ENCODE measurements at regions not wholly inside any gene's neighbourhood (a gene's known extent, or its start where the extent isn't known, plus 50 kb on each side); places are given as distances from the start of the nearest gene placed in this dataset.

- no peaks in the 10 kb centered on the region for H3K27me3 ChIP-seq (ENCODE audit: control insufficient read depth, extremely low read depth, insufficient read depth, low read length)
- FAIRE-seq (no peak), DNase-seq (ENCODE audit: low read depth, low spot score) (no peak)
- no peak for TF ChIP-seq EZH2 (IDR thresholded peaks at IDR 0.05; ENCODE audit: low read length)
- TF ChIP-seq CTCF (optimal IDR thresholded peaks at IDR 0.05 in 1 of 3, IDR thresholded peaks at IDR 0.05 in 1 of 3, conservative IDR thresholded peaks at IDR 0.05 in 1 of 3; ENCODE audit: extremely low read depth in 1 of 3, insufficient read depth in 2 of 3, low read length in 3 of 3) = no peak
- no peaks in the 10 kb centered on the region for H3K9me3 ChIP-seq (ENCODE audit: control insufficient read depth, low read depth, low read length)
- H3K9me1 ChIP-seq (ENCODE audit: control insufficient read depth, extremely low read depth, insufficient read depth, low read length) = no peaks in the 10 kb centered on the region
- no peak overlapping the region for H3K27ac ChIP-seq (ENCODE audit: control insufficient read depth, insufficient read depth, low read length)
- no peak overlapping the region for H3K9ac ChIP-seq (ENCODE audit: control insufficient read depth, extremely low read depth, insufficient read depth, low read length)
- H3K4me1 ChIP-seq (ENCODE audit: control insufficient read depth, extremely low read depth, insufficient read depth, low read length) = no peaks in the 10 kb centered on the region
- no peak overlapping the region for H2AFZ ChIP-seq (ENCODE audit: control insufficient read depth, low read length)
- H3K79me2 ChIP-seq (ENCODE audit: control insufficient read depth, insufficient read depth, low read length) = no peaks in the 10 kb centered on the region
- no peaks in the 10 kb centered on the region for H4K20me1 ChIP-seq (ENCODE audit: control insufficient read depth, extremely low read depth, insufficient read depth, low read length)
- dilution Hi-C loops (cut with MboI; ENCODE audit: extremely low pct_ligation_motif_present, low sequenced_read_pairs) = no loop called here
- no peak overlapping the region for H3K4me3 ChIP-seq (ENCODE audit: control insufficient read depth in 2 of 3, extremely low read depth in 1 of 3, insufficient read depth in 2 of 3, low read depth in 1 of 3, low read length in 3 of 3)
- no peaks in the 10 kb centered on the region for H3K36me3 ChIP-seq (ENCODE audit: control insufficient read depth in 2 of 2, extremely low read depth in 1 of 2, insufficient read depth in 2 of 2, low read length in 2 of 2)
- H3K4me2 ChIP-seq (ENCODE audit: control insufficient read depth, extremely low read depth, insufficient read depth, low read depth, low read length) = no peak overlapping the region
Observed at GRCh38 chr3:176088962-176089383, 1108.3 kb downstream of the TBL1XR1 start.

- Histone ChIP-seq H4K20me1 (ENCODE audit: control insufficient read depth, extremely low read depth, insufficient read depth, low read length) (no peaks in the 10 kb centered on the region), H3K9ac (ENCODE audit: control insufficient read depth, extremely low read depth, insufficient read depth, low read length) (no peak overlapping the region), H3K79me2 (ENCODE audit: control insufficient read depth, insufficient read depth, low read length) (no peaks in the 10 kb centered on the region), H3K27ac (ENCODE audit: control insufficient read depth, insufficient read depth, low read length) (no peak overlapping the region), H3K4me1 (ENCODE audit: control insufficient read depth, extremely low read depth, insufficient read depth, low read length) (no peaks in the 10 kb centered on the region), H3K36me3 (ENCODE audit: control insufficient read depth in 2 of 2, extremely low read depth in 1 of 2, insufficient read depth in 2 of 2, low read length in 2 of 2) (no peaks in the 10 kb centered on the region), H3K4me3 (ENCODE audit: control insufficient read depth in 2 of 3, extremely low read depth in 1 of 3, insufficient read depth in 2 of 3, low read depth in 1 of 3, low read length in 3 of 3) (no peak overlapping the region), H3K27me3 (ENCODE audit: control insufficient read depth, extremely low read depth, insufficient read depth, low read length) (no peaks in the 10 kb centered on the region), H3K9me3 (ENCODE audit: control insufficient read depth, low read depth, low read length) (no peaks in the 10 kb centered on the region), H3K4me2 (ENCODE audit: control insufficient read depth, extremely low read depth, insufficient read depth, low read depth, low read length) (no peak overlapping the region), H2AFZ (ENCODE audit: control insufficient read depth, low read length) (no peak overlapping the region), H3K9me1 (ENCODE audit: control insufficient read depth, extremely low read depth, insufficient read depth, low read length) (no peaks in the 10 kb centered on the region)
- DNase-seq (ENCODE audit: low read depth, low spot score) = no peak
- no peak for FAIRE-seq
- TF ChIP-seq EZH2 (IDR thresholded peaks at IDR 0.05; ENCODE audit: low read length) = no peak
- TF ChIP-seq CTCF (optimal IDR thresholded peaks at IDR 0.05 in 1 of 3, IDR thresholded peaks at IDR 0.05 in 1 of 3, conservative IDR thresholded peaks at IDR 0.05 in 1 of 3; ENCODE audit: extremely low read depth in 1 of 3, insufficient read depth in 2 of 3, low read length in 3 of 3) = no peak
- dilution Hi-C loops (cut with MboI; ENCODE audit: extremely low pct_ligation_motif_present, low sequenced_read_pairs) = no loop called here
Observed at GRCh38 chr3:176087066-176087697, 1110.1 kb downstream of the TBL1XR1 start.
